Sigmoid colon (tissue), 4 donors: ENCODE measurements at regions not wholly inside any gene's neighbourhood (a gene's known extent, or its start where the extent isn't known, plus 50 kb on each side); places are given as distances from the start of the nearest gene placed in this dataset.

Experiments
- CTCF ChIP-seq, 4 experiments: fragments of 450-650 bp in 3 of 4; fragments of 200-600 bp in 1 of 4; IDR thresholded peaks; one replicate each; pipeline ENCODE4 v1.5.1; 2016 to 2019; ENCODE audit warnings: antibody characterized with exemption in 4 of 4, mild to moderate bottlenecking in 3 of 4, moderate library complexity in 2 of 4
- POLR2A ChIP-seq, 2 donors: fragments of 450-650 bp; IDR thresholded peaks; one replicate each; pipeline ENCODE4 v1.6.1; 2016; ENCODE audit warnings: antibody characterized with exemption in 2 of 2, mild to moderate bottlenecking in 2 of 2, moderate library complexity in 2 of 2
- POLR2AphosphoS5 ChIP-seq, 4 donors: sonication (generic); formaldehyde crosslinking; IDR thresholded peaks; one replicate each; pipeline ENCODE4 v1.6.1; 2017; ENCODE audit warnings: antibody characterized with exemption in 4 of 4

DNA sequence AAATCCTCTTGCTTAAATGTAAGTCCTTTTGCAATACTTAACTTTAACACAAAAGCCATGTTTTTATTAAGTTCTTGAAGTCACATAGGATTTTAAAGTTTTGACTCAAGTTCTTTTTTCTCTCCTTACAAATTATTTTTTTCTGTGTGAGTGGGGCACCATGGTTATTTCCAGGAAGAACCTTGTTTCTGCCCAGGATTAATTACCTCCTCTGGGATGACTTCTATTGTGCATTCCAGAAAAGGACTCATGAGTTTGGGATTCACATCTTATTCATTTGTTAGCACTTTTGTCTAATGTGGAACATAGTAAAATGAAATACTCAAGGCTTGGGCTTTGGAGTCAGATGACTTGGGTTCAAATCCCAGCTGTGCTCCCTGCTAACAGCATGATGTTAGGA is 421.4 kb upstream of the WWC1 start:
- TF ChIP-seq CTCF (IDR thresholded peaks at IDR 0.05) (no peak), POLR2AphosphoS5 (IDR thresholded peaks at IDR 0.05) (no peak), POLR2A (IDR thresholded peaks at IDR 0.05) (no peak)
